ENCODE measurements at regions not wholly inside any gene's neighbourhood (a gene's known extent, or its start where the extent isn't known, plus 50 kb on each side); places are given as distances from the start of the nearest gene placed in this dataset.

- intact Hi-C loops (cut with DNase I), result no loop called here
- TF ChIP-seq CTCF (IDR thresholded peaks at IDR 0.05), result no peak
- DNase-seq (no peak), ATAC-seq (no peak)
- H3K27me3 ChIP-seq, result peaks cover 0 to 28% of the 10 kb centered on the region in 2 donors
- no peak overlapping the region for H3K27ac ChIP-seq
- H3K36me3 ChIP-seq, result no peaks in the 10 kb centered on the region
- no peaks in the 10 kb centered on the region for H3K4me1 ChIP-seq
- H3K4me3 ChIP-seq, result no peak overlapping the region
- H3K9me3 ChIP-seq, result peaks cover 0 to 14% of the 10 kb centered on the region in 2 donors
Measured at GRCh38 chr22:48565901-48566501, 1261.7 kb downstream of the BRD1 start.

GRCh38 chr22:48564995-48565394 is 1262.7 kb downstream of the BRD1 start:
- Histone ChIP-seq H3K36me3 (no peaks in the 10 kb centered on the region), H3K4me1 (no peaks in the 10 kb centered on the region), H3K9me3 (peaks cover 0 to 5% of the 10 kb centered on the region in 2 donors), H3K4me3 (no peak overlapping the region), H3K27me3 (peaks cover 0 to 28% of the 10 kb centered on the region in 2 donors), H3K27ac (no peak overlapping the region)
- intact Hi-C loops (cut with DNase I), result no loop called here
- TF ChIP-seq CTCF (IDR thresholded peaks at IDR 0.05), result no peak
- DNase-seq (peak in 1 of 4 donors; percentile 61), ATAC-seq (no peak)

GRCh38 chr22:48563966-48564330 is 1263.7 kb downstream of the BRD1 start:
- intact Hi-C loops (cut with DNase I), result no loop called here
- no peaks in the 10 kb centered on the region for H3K9me3 ChIP-seq

GRCh38 chr22:48563118-48563965 is 1264.3 kb downstream of the BRD1 start:
- ATAC-seq (no peak), DNase-seq (peak in 1 of 4 donors; percentile 66)
- H3K36me3 ChIP-seq, result no peaks in the 10 kb centered on the region
- H3K4me3 ChIP-seq, result no peak overlapping the region
- no peaks in the 10 kb centered on the region for H3K9me3 ChIP-seq
- no peak for TF ChIP-seq CTCF (IDR thresholded peaks at IDR 0.05)
- H3K27me3 ChIP-seq, result peaks cover 0 to 26% of the 10 kb centered on the region in 2 donors
- intact Hi-C loops (cut with DNase I), result no loop called here
- no peak overlapping the region for H3K27ac ChIP-seq
- no peaks in the 10 kb centered on the region for H3K4me1 ChIP-seq

More at GRCh38 chr22:48563966-48564330, 1263.7 kb downstream of the BRD1 start:
- Histone ChIP-seq H3K27me3 (peaks cover 0 to 28% of the 10 kb centered on the region in 2 donors), H3K4me3 (no peak overlapping the region), H3K36me3 (no peaks in the 10 kb centered on the region), H3K4me1 (no peaks in the 10 kb centered on the region), H3K27ac (no peak overlapping the region)
- ATAC-seq, result no peak
- DNase-seq, result peak in 1 of 4 donors; percentile 61
- no peak for TF ChIP-seq CTCF (IDR thresholded peaks at IDR 0.05)

GRCh38 chr22:48561676-48562075 is 1266.0 kb downstream of the BRD1 start:
- H3K27ac ChIP-seq, result no peak overlapping the region
- ATAC-seq, result no peak
- no peak for TF ChIP-seq CTCF (IDR thresholded peaks at IDR 0.05)
- H3K9me3 ChIP-seq, result no peaks in the 10 kb centered on the region
- peaks cover 0 to 9% of the 10 kb centered on the region in 2 donors for H3K27me3 ChIP-seq
- peak in 1 of 4 donors; percentile 60 for DNase-seq
- H3K36me3 ChIP-seq, result no peaks in the 10 kb centered on the region
- H3K4me1 ChIP-seq, result no peaks in the 10 kb centered on the region
- intact Hi-C loops (cut with DNase I), result no loop called here
- no peak overlapping the region for H3K4me3 ChIP-seq

All from left lung (tissue), 4 donors.